Common myeloid progenitor, CD34-positive (primary cell): ENCODE measurements at regions not wholly inside any gene's neighbourhood (a gene's known extent, or its start where the extent isn't known, plus 50 kb on each side); places are given as distances from the start of the nearest gene placed in this dataset.

Experiments
- CTCF ChIA-PET: fragments of 350-600 bp; sonication (Branson Sonifier 250); formaldehyde crosslinking; loops from one replicate; lab custom pipeline; 2021; ENCODE audit warnings: antibody characterized with exemption; lab: Charles Lee
- POLR2A ChIA-PET: fragments of 350-600 bp; sonication (Branson Sonifier 250); formaldehyde crosslinking; loops from one replicate; lab custom pipeline; 2021; ENCODE audit warnings: antibody characterized with exemption; lab: Charles Lee
- DNase-seq, 3 donors: peaks; one replicate each; pipeline versions ENCODE4 v3.0.0 to v3.0.0-alpha.2; 2013
- H3K27ac ChIP-seq, 2 experiments: 1 replicate in 1 of 2; 2 replicates in 1 of 2; pipeline ENCODE4 v1.7.0; 2013; ENCODE audit warnings: inconsistent platforms in 2 of 2, low read length in 2 of 2, mild to moderate bottlenecking in 2 of 2, low read depth in 1 of 2, moderate library complexity in 1 of 2; ENCODE audit not compliant: severe bottlenecking in 2 of 2, insufficient read depth in 1 of 2, poor library complexity in 1 of 2
- H3K27me3 ChIP-seq, 5 experiments: replicated peaks in 2 of 5; 1 replicate in 3 of 5; 2 replicates in 2 of 5; pipeline versions ENCODE4 v1.6.1 to v1.7.0; 2013; ENCODE audit warnings: low read length in 4 of 5, mild to moderate bottlenecking in 2 of 5, moderate library complexity in 2 of 5, inconsistent platforms in 1 of 5; ENCODE audit not compliant: insufficient read depth in 5 of 5, control insufficient read depth in 4 of 5
- H3K36me3 ChIP-seq, 4 experiments: 1 replicate in 2 of 4; 2 replicates in 2 of 4; pipeline versions ENCODE4 v1.6.1 to v1.7.0; 2013; ENCODE audit warnings: low read length in 3 of 4, control low read depth in 1 of 4, mild to moderate bottlenecking in 1 of 4; ENCODE audit not compliant: control insufficient read depth in 4 of 4, insufficient read depth in 4 of 4
- H3K4me1 ChIP-seq, 4 experiments: 1 replicate in 3 of 4; 2 replicates in 1 of 4; pipeline versions ENCODE4 v1.6.1 to v1.7.1; 2013; ENCODE audit warnings: low read length in 3 of 4, mild to moderate bottlenecking in 3 of 4, control low read depth in 1 of 4, inconsistent platforms in 1 of 4, moderate library complexity in 1 of 4; ENCODE audit not compliant: control insufficient read depth in 4 of 4, insufficient read depth in 4 of 4; ENCODE audit errors: control extremely low read depth in 1 of 4
- H3K4me3 ChIP-seq, 7 experiments: 1 replicate in 4 of 7; 2 replicates in 3 of 7; pipeline versions ENCODE4 v1.5.1 to v1.7.0; 2013; ENCODE audit warnings: mild to moderate bottlenecking in 7 of 7, low read length in 6 of 7, moderate library complexity in 6 of 7, inconsistent platforms in 2 of 7, low read depth in 2 of 7, control low read depth in 1 of 7; ENCODE audit not compliant: insufficient read depth in 4 of 7, control insufficient read depth in 1 of 7; ENCODE audit errors: extremely low read depth in 1 of 7
- H3K9me3 ChIP-seq, 5 experiments: 1 replicate in 4 of 5; 2 replicates in 1 of 5; pipeline versions ENCODE4 v1.6.1 to v1.7.1; 2013; ENCODE audit warnings: low read length in 4 of 5, mild to moderate bottlenecking in 2 of 5, inconsistent platforms in 1 of 5, low read depth in 1 of 5, moderate library complexity in 1 of 5; ENCODE audit not compliant: control insufficient read depth in 4 of 5, insufficient read depth in 2 of 5; ENCODE audit errors: control extremely low read depth in 1 of 5
- WGBS: methylation state at CpG from one replicate; pipeline ENCODE4 v1.1.5; 2013; ENCODE audit not compliant: insufficient coverage; 5-methylcytosine and 5-hydroxymethylcytosine counted together

DNA sequence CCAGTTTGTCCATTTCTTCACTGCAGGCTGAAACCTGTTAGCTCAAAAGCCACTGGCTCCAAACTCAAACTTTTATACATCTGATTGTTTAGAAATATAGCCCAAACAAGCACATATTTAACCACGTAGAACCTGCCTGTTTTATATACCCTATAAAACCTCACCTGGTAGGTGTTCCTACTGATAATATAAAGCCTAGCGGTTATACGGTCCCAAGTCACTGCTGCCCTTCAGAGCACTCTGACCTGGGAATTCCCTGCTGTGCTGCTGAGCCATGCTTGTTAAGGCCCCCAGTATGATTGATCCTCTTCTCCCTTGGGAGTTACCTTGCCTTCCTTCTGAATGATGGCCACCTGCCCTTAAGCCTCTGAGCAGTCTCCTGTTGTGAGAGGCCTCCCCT, 432.8 kb upstream of the LCORL start:
- H3K27me3 ChIP-seq, result no peaks in the 10 kb centered on the region
- no peaks in the 10 kb centered on the region for H3K4me1 ChIP-seq
- ChIA-PET POLR2A (no interaction called here), CTCF (no interaction called here)
- H3K27ac ChIP-seq, result no peak overlapping the region
- no peaks in the 10 kb centered on the region for H3K36me3 ChIP-seq
- no peak overlapping the region for H3K4me3 ChIP-seq
- 66% methylated on average over 3 of the region's 3 CpGs for WGBS
- H3K9me3 ChIP-seq, result no peaks in the 10 kb centered on the region
- DNase-seq, result no peak

GRCh38 chr4:18445110-18445509, 423.6 kb upstream of the LCORL start:
- no peak for DNase-seq
- Histone ChIP-seq H3K4me3 (no peak overlapping the region), H3K27ac (no peak overlapping the region), H3K4me1 (no peaks in the 10 kb centered on the region), H3K36me3 (no peaks in the 10 kb centered on the region), H3K9me3 (no peaks in the 10 kb centered on the region), H3K27me3 (no peaks in the 10 kb centered on the region)
- ChIA-PET POLR2A (no interaction called here), CTCF (no interaction called here)
- 100% methylated on average over 1 of the region's 4 CpGs for WGBS

DNA sequence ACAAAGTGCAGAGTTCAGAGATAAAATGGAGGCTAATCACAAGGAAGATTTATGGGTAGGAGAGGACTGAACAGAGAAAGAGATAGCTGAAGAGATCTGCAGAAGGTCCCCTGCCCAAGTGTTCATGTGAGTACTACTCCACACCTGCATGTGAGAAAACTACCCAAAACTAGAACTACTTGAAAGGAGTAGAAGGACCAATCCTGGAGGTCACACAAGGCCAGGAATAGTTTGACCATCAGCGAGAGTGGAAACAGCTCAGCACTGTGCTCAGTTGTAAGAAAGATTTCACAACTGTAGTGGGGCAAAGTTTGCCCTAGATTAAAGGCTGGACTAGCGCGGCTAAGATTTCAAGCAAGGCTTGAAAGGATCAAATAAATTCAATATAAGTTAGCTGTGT, 422.7 kb upstream of the LCORL start:
- no peaks in the 10 kb centered on the region for H3K36me3 ChIP-seq
- H3K27ac ChIP-seq, result no peak overlapping the region
- ChIA-PET CTCF (no interaction called here), POLR2A (no interaction called here)
- no peak for DNase-seq
- no peaks in the 10 kb centered on the region for H3K9me3 ChIP-seq
- H3K4me1 ChIP-seq, result no peaks in the 10 kb centered on the region
- WGBS, result 100% methylated on average over 3 of the region's 3 CpGs
- no peak overlapping the region for H3K4me3 ChIP-seq
- no peaks in the 10 kb centered on the region for H3K27me3 ChIP-seq

DNA sequence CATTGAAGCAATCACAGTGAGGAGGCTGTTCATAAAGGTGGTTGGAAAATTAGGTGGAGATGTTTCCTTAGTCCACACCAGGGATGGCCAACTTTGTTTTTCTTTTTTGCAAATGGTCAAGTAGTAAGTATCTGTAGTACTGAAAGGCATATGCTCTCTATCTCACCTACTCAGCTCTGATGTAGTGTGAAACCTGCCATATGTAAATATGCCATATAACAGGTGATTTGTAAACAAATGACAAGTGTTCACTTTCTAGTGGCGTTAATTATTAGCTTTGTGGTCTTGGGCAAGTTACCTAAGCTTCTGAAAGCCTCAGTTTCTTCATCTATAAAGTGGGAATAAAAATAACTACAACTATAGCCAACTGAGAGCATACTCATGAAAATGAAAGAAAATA, 421.4 kb upstream of the LCORL start:
- no CpG with 5 or more reads among the region's 1 CpG for WGBS
- H3K27ac ChIP-seq, result no peak overlapping the region
- H3K4me3 ChIP-seq, result no peak overlapping the region
- H3K4me1 ChIP-seq, result no peaks in the 10 kb centered on the region
- no peaks in the 10 kb centered on the region for H3K9me3 ChIP-seq
- ChIA-PET POLR2A (no interaction called here), CTCF (no interaction called here)
- no peaks in the 10 kb centered on the region for H3K27me3 ChIP-seq
- no peak for DNase-seq
- H3K36me3 ChIP-seq, result no peaks in the 10 kb centered on the region

DNA sequence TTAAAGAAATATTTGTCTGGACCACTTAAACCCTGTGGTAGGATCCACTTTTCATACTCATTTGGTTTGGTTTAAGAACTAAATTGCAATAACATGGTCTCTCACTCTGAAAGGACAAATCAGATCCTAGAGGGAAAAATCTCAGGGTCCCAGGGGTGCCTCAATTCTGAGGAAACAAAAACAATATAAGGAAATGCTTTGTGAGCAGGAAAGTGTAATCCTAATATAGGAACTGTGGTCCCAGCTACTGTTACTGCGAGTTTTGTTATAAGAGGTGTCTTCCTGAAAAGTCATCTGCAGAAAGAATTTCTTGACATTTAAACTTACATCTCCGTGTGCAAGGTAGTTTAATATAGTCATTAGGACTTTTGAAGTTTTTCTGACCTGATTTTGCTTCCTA, 420.1 kb upstream of the LCORL start:
- Histone ChIP-seq H3K4me3 (no peak overlapping the region), H3K4me1 (no peaks in the 10 kb centered on the region), H3K9me3 (no peaks in the 10 kb centered on the region), H3K36me3 (no peaks in the 10 kb centered on the region), H3K27me3 (no peaks in the 10 kb centered on the region), H3K27ac (no peak overlapping the region)
- no peak for DNase-seq
- CTCF ChIA-PET, result no interaction called here
- POLR2A ChIA-PET, result no interaction called here
- WGBS, result 18% methylated on average over 2 of the region's 2 CpGs

DNA sequence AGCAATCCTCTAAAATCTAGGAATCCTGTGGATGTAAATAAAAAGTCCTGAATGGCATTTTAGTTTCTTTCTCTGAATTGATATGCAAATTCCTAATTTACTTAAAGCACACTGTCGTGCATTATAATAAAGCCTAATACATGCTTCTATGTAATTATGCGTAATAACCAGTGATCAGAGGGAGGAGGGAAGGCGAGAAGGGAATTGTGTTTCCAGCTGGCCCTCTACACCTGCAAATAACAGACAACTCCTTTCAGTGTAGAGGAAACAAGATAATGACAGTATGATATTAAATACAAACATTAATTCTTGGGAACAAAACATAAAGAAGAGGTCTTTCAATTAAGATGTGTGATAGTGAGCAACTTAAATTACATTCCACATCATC, 419.6 kb upstream of the LCORL start:
- H3K36me3 ChIP-seq, result no peaks in the 10 kb centered on the region
- WGBS, result no CpG with 5 or more reads among the region's 3 CpGs
- CTCF ChIA-PET, result no interaction called here

GRCh38 chr4:18440527-18441202, 419.1 kb upstream of the LCORL start:
- no peaks in the 10 kb centered on the region for H3K27me3 ChIP-seq
- DNase-seq, result no peak
- H3K4me3 ChIP-seq, result no peak overlapping the region
- H3K9me3 ChIP-seq, result no peaks in the 10 kb centered on the region
- 33% methylated on average over 4 of the region's 7 CpGs for WGBS
- ChIA-PET CTCF (interaction anchor here (1.1 kb wide), 1 partner anchor 9 kb away, joined by 5 read pairs; no protein-coding TSS in a partner anchor), POLR2A (no interaction called here)
- H3K4me1 ChIP-seq, result no peaks in the 10 kb centered on the region
- H3K36me3 ChIP-seq, result no peaks in the 10 kb centered on the region
- H3K27ac ChIP-seq, result no peak overlapping the region

More for the DNA sequence above, 419.6 kb upstream of the LCORL start:
- no peak for DNase-seq
- no peak overlapping the region for H3K27ac ChIP-seq
- no peaks in the 10 kb centered on the region for H3K27me3 ChIP-seq
- no peaks in the 10 kb centered on the region for H3K9me3 ChIP-seq
- H3K4me3 ChIP-seq, result no peak overlapping the region
- no peaks in the 10 kb centered on the region for H3K4me1 ChIP-seq
- POLR2A ChIA-PET, result no interaction called here
